WERI-Rb-1 (cell line): ENCODE measurements at regions not wholly inside any gene's neighbourhood (a gene's known extent, or its start where the extent isn't known, plus 50 kb on each side); places are given as distances from the start of the nearest gene placed in this dataset.

ENCODE experiments used
- DNase-seq: peaks from one replicate; pipeline ENCODE4 v3.0.0-alpha.2; 2020
- H3K27ac ChIP-seq: fragments of 250-450 bp; sonication (Bioruptor Pico); 2 replicates; pipeline ENCODE4 v1.5.1; 2020; ENCODE audit warnings: mild to moderate bottlenecking, moderate library complexity
- H3K27me3 ChIP-seq: fragments of 250-450 bp; sonication (Bioruptor Pico); 2 replicates; pipeline ENCODE4 v1.5.1; 2021; ENCODE audit warnings: mild to moderate bottlenecking, low read depth, moderate library complexity; ENCODE audit not compliant: insufficient read depth, severe bottlenecking
- H3K36me3 ChIP-seq: fragments of 250-450 bp; sonication (Bioruptor Pico); 2 replicates; pipeline ENCODE4 v1.5.1; 2020; ENCODE audit warnings: mild to moderate bottlenecking, moderate library complexity
- H3K4me3 ChIP-seq: 2 replicates; pipeline ENCODE4 v1.5.1; 2011; ENCODE audit warnings: low read depth, mild to moderate bottlenecking, control low read depth, low read length
- H3K9me3 ChIP-seq: fragments of 250-450 bp; sonication (Bioruptor Pico); 2 replicates; pipeline ENCODE4 v1.5.1; 2021; ENCODE audit warnings: mild to moderate bottlenecking, moderate library complexity; ENCODE audit not compliant: severe bottlenecking
- TF ChIP-seq, protein P1 (sequence below): IDR thresholded peaks from 2 replicates; pipeline ENCODE4 v1.5.1; 2011; ENCODE audit warnings: low read depth, mild to moderate bottlenecking, control low read depth, inconsistent platforms, low read length

- no peak for DNase-seq
- no peak overlapping the region for H3K27ac ChIP-seq
- no peaks in the 10 kb centered on the region for H3K9me3 ChIP-seq
- no peaks in the 10 kb centered on the region for H3K27me3 ChIP-seq
- H3K4me3 ChIP-seq = no peak overlapping the region
- no peaks in the 10 kb centered on the region for H3K36me3 ChIP-seq
- TF ChIP-seq, protein P1, sequence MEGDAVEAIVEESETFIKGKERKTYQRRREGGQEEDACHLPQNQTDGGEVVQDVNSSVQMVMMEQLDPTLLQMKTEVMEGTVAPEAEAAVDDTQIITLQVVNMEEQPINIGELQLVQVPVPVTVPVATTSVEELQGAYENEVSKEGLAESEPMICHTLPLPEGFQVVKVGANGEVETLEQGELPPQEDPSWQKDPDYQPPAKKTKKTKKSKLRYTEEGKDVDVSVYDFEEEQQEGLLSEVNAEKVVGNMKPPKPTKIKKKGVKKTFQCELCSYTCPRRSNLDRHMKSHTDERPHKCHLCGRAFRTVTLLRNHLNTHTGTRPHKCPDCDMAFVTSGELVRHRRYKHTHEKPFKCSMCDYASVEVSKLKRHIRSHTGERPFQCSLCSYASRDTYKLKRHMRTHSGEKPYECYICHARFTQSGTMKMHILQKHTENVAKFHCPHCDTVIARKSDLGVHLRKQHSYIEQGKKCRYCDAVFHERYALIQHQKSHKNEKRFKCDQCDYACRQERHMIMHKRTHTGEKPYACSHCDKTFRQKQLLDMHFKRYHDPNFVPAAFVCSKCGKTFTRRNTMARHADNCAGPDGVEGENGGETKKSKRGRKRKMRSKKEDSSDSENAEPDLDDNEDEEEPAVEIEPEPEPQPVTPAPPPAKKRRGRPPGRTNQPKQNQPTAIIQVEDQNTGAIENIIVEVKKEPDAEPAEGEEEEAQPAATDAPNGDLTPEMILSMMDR = no peak
Observed at GRCh38 chr7:54898659-54899340, 120.0 kb upstream of the EGFR start.

- TF ChIP-seq, protein P1 = no peak
- Histone ChIP-seq H3K36me3 (no peaks in the 10 kb centered on the region), H3K27me3 (peaks cover 5% of the 10 kb centered on the region), H3K4me3 (no peak overlapping the region), H3K9me3 (no peaks in the 10 kb centered on the region), H3K27ac (no peak overlapping the region)
- DNase-seq = no peak
Observed at GRCh38 chr7:54901840-54902239, 117.0 kb upstream of the EGFR start.

GRCh38 chr7:54904130-54904529 is 114.7 kb upstream of the EGFR start:
- Histone ChIP-seq H3K9me3 (no peaks in the 10 kb centered on the region), H3K4me3 (no peak overlapping the region), H3K36me3 (no peaks in the 10 kb centered on the region), H3K27me3 (peaks cover 5% of the 10 kb centered on the region), H3K27ac (no peak overlapping the region)
- TF ChIP-seq, protein P1 = no peak
- DNase-seq = no peak

DNA sequence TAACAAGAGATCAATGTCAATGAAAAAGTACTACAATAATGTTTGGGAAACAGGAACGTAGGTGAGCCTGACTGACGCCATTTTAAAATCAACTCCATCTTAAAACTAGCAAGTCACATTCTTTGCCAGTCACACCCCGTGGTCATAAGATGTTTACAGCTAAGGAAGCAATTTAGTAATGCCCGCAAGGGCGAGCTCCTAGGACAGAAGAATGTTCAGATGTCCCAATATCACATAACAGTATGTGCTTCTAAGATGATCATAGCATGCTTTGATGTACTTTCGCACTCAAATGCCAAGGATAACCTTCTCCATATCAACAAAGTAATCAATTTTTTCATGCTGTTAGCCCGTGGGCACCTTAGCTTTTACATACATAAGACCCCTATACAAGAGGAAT is 113.8 kb upstream of the EGFR start:
- no peak overlapping the region for H3K4me3 ChIP-seq
- H3K27ac ChIP-seq = no peak overlapping the region
- TF ChIP-seq, protein P1 = no peak
- no peaks in the 10 kb centered on the region for H3K9me3 ChIP-seq
- no peak for DNase-seq
- H3K36me3 ChIP-seq = no peaks in the 10 kb centered on the region
- peaks cover 5% of the 10 kb centered on the region for H3K27me3 ChIP-seq

DNA sequence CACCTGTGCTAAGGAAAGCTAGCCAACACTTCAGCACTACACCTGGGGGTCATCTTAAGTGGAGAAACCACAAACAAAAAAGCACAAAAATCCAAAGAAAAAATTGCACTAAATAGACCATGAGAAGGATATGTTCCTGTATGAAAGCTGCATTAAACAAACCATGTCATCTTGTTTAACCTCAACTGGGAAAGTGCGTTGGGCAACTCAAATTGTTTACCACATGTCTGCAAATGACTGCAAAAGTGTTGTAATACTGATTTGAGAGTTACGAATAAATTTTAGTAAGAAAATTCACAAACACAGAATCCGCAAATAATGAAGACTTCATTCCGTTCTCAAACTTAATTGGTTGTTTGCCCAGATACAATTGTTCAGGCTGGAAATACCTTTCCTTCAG is 111.9 kb upstream of the EGFR start:
- H3K36me3 ChIP-seq = no peaks in the 10 kb centered on the region
- TF ChIP-seq, protein P1 = no peak
- peaks cover 5% of the 10 kb centered on the region for H3K27me3 ChIP-seq
- H3K4me3 ChIP-seq = no peak overlapping the region
- H3K9me3 ChIP-seq = no peaks in the 10 kb centered on the region
- no peak overlapping the region for H3K27ac ChIP-seq
- DNase-seq = no peak

DNA sequence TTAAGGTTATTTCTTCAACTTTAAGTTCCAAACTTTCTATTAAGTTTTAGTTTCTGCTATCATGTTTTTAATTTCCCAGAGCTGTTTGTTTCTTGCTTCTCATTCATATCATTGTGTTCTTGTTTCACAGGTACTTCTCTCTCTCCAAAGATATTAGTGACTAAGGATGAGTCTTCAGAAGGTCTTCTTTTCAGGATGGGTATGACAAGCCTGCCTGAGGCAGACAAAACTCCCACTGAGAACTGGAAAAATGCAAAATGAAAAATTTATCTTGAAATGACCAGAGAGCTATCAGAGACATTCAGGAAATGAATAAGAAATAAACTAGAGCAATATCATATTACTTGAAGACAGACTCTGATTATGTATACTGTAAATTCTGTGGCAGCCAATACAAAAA is 110.8 kb upstream of the EGFR start:
- Histone ChIP-seq H3K4me3 (no peak overlapping the region), H3K27me3 (peaks cover 5% of the 10 kb centered on the region), H3K36me3 (no peaks in the 10 kb centered on the region), H3K9me3 (no peaks in the 10 kb centered on the region), H3K27ac (no peak overlapping the region)
- no peak for DNase-seq
- TF ChIP-seq, protein P1 = no peak
